MV-4-11 (cell line): ENCODE measurements at regions not wholly inside any gene's neighbourhood (a gene's known extent, or its start where the extent isn't known, plus 50 kb on each side); places are given as distances from the start of the nearest gene placed in this dataset.

Source experiments
- DNase-seq: peaks from one replicate; lab custom pipeline; 2025; lab: John Stamatoyannopoulos, UW

- no peak for DNase-seq
Measured at GRCh38 chr5:3143382-3143781, 391.9 kb upstream of the IRX2 start.

- DNase-seq, result no peak
Measured at GRCh38 chr5:3142261-3143027, 391.0 kb upstream of the IRX2 start.

- DNase-seq, result no peak
Measured at GRCh38 chr5:3140117-3140516, 388.6 kb upstream of the IRX2 start.

- no peak for DNase-seq
Measured at GRCh38 chr5:3139499-3139931, 388.0 kb upstream of the IRX2 start.

GRCh38 chr5:3131161-3131560 is 379.7 kb upstream of the IRX2 start:
- DNase-seq, result no peak

GRCh38 chr5:3129252-3129651 is 377.8 kb upstream of the IRX2 start:
- no peak for DNase-seq

GRCh38 chr5:3127423-3127911 is 376.0 kb upstream of the IRX2 start:
- DNase-seq, result no peak

- no peak for DNase-seq
Measured at GRCh38 chr5:3126639-3127038, 375.2 kb upstream of the IRX2 start.

- no peak for DNase-seq
Measured at GRCh38 chr5:3124410-3124809, 372.9 kb upstream of the IRX2 start.

- no peak for DNase-seq
Measured at GRCh38 chr5:3123763-3124157, 372.3 kb upstream of the IRX2 start.

GRCh38 chr5:3122985-3123762 is 371.7 kb upstream of the IRX2 start:
- DNase-seq, result no peak

GRCh38 chr5:3122216-3122615 is 370.7 kb upstream of the IRX2 start:
- no peak for DNase-seq

- no peak for DNase-seq
Measured at GRCh38 chr5:3121813-3122212, 370.3 kb upstream of the IRX2 start.

- no peak for DNase-seq
Measured at GRCh38 chr5:3120028-3120427, 368.6 kb upstream of the IRX2 start.

- DNase-seq, result no peak
Measured at GRCh38 chr5:3119435-3119834, 368.0 kb upstream of the IRX2 start.

- DNase-seq, result no peak
Measured at GRCh38 chr5:3118340-3118739, 366.9 kb upstream of the IRX2 start.

- DNase-seq, result no peak
Measured at GRCh38 chr5:3116366-3116765, 364.9 kb upstream of the IRX2 start.

- DNase-seq, result no peak
Measured at GRCh38 chr5:3114467-3114866, 363.0 kb upstream of the IRX2 start.

GRCh38 chr5:3110371-3110770 is 358.9 kb upstream of the IRX2 start:
- DNase-seq, result no peak

- DNase-seq, result no peak
Measured at GRCh38 chr5:3107156-3107611, 355.7 kb upstream of the IRX2 start.

- no peak for DNase-seq
Measured at GRCh38 chr5:3105581-3105980, 354.1 kb upstream of the IRX2 start.

- DNase-seq, result no peak
Measured at GRCh38 chr5:3105172-3105571, 353.7 kb upstream of the IRX2 start.

- no peak for DNase-seq
Measured at GRCh38 chr5:3104429-3105060, 353.1 kb upstream of the IRX2 start.
